Muscle of back (tissue), 3 donors: ENCODE measurements at regions not wholly inside any gene's neighbourhood (a gene's known extent, or its start where the extent isn't known, plus 50 kb on each side); places are given as distances from the start of the nearest gene placed in this dataset.
"Not testable (repeated sequence)": the region's sequence is repeated elsewhere in the genome, so short reads cannot be mapped to it uniquely, and the experiment has no call there.

Experiments used
- DNase-seq, 3 donors: peaks; one replicate each; pipeline versions ENCODE4 v3.0.0 to v3.0.0-alpha.2; 2013

- no peak for DNase-seq
These were observed 51.1 kb upstream of the NUDT6 start for GRCh38 chr4:122973465-122973864.

GRCh38 chr4:122976111-122976510, 53.7 kb upstream of the NUDT6 start:
- DNase-seq: no peak

GRCh38 chr4:122977103-122977502, 54.7 kb upstream of the NUDT6 start:
- no peak for DNase-seq

GRCh38 chr4:122978109-122978508, 55.7 kb upstream of the NUDT6 start:
- DNase-seq: no peak

- no peak for DNase-seq
These were observed 56.4 kb upstream of the NUDT6 start for GRCh38 chr4:122978789-122979188.

GRCh38 chr4:122980860-122981259, 58.5 kb upstream of the NUDT6 start:
- DNase-seq: peak in 1 of 3 donors; percentile 12

- no peak for DNase-seq
These were observed 66.3 kb upstream of the NUDT6 start for GRCh38 chr4:122988696-122989095.

GRCh38 chr4:122990891-122991290, 68.5 kb upstream of the NUDT6 start:
- no peak for DNase-seq

GRCh38 chr4:122992057-122992456, 69.7 kb upstream of the NUDT6 start:
- DNase-seq: peak; percentile 20 to 65 (median 56)

- no peak for DNase-seq
These were observed 70.2 kb upstream of the NUDT6 start for GRCh38 chr4:122992641-122993040.

GRCh38 chr4:122996350-122996749, 74.0 kb upstream of the NUDT6 start:
- DNase-seq: no peak

GRCh38 chr4:122997463-122998101, 75.2 kb upstream of the NUDT6 start:
- no peak for DNase-seq

GRCh38 chr4:123004079-123004478, 81.7 kb upstream of the NUDT6 start:
- not testable (repeated sequence) for DNase-seq

GRCh38 chr4:123005126-123005525, 82.7 kb upstream of the NUDT6 start:
- DNase-seq: not testable (repeated sequence)

- DNase-seq: no peak
These were observed 85.3 kb upstream of the NUDT6 start for GRCh38 chr4:123007679-123008078.

- DNase-seq: not testable (repeated sequence)
These were observed 90.0 kb upstream of the NUDT6 start for GRCh38 chr4:123012416-123012815.

- no peak for DNase-seq
These were observed 91.6 kb upstream of the NUDT6 start for GRCh38 chr4:123014038-123014437.

GRCh38 chr4:123017078-123017477, 94.7 kb upstream of the NUDT6 start:
- DNase-seq: no peak

GRCh38 chr4:123017636-123018395, 95.4 kb upstream of the NUDT6 start:
- peak; percentile 20 to 55 (median 42) for DNase-seq

GRCh38 chr4:123018396-123018775, 96.0 kb upstream of the NUDT6 start:
- DNase-seq: peak in 1 of 3 donors; percentile 4

- no peak for DNase-seq
These were observed 97.9 kb upstream of the NUDT6 start for GRCh38 chr4:123020285-123020684.

- DNase-seq: no peak
These were observed 101.2 kb upstream of the NUDT6 start for GRCh38 chr4:123023647-123024046.

GRCh38 chr4:123024710-123025109, 102.3 kb upstream of the NUDT6 start:
- DNase-seq: no peak

- DNase-seq: no peak
These were observed 103.0 kb upstream of the NUDT6 start for GRCh38 chr4:123025398-123025797.
